NCI-H82 treated with DMSO at 0.1 percent for 48 hours (cell line): ENCODE measurements at regions not wholly inside any gene's neighbourhood (a gene's known extent, or its start where the extent isn't known, plus 50 kb on each side); places are given as distances from the start of the nearest gene placed in this dataset.

Experiments used
- DNase-seq: peaks from one replicate; lab custom pipeline; 2025; ENCODE audit not compliant: unreplicated experiment; lab: John Stamatoyannopoulos, UW

GRCh38 chr12:13843841-13844240 is 137.6 kb downstream of the GRIN2B start:
- DNase-seq: no peak

GRCh38 chr12:13841358-13841757 is 140.0 kb downstream of the GRIN2B start:
- DNase-seq: no peak

DNA sequence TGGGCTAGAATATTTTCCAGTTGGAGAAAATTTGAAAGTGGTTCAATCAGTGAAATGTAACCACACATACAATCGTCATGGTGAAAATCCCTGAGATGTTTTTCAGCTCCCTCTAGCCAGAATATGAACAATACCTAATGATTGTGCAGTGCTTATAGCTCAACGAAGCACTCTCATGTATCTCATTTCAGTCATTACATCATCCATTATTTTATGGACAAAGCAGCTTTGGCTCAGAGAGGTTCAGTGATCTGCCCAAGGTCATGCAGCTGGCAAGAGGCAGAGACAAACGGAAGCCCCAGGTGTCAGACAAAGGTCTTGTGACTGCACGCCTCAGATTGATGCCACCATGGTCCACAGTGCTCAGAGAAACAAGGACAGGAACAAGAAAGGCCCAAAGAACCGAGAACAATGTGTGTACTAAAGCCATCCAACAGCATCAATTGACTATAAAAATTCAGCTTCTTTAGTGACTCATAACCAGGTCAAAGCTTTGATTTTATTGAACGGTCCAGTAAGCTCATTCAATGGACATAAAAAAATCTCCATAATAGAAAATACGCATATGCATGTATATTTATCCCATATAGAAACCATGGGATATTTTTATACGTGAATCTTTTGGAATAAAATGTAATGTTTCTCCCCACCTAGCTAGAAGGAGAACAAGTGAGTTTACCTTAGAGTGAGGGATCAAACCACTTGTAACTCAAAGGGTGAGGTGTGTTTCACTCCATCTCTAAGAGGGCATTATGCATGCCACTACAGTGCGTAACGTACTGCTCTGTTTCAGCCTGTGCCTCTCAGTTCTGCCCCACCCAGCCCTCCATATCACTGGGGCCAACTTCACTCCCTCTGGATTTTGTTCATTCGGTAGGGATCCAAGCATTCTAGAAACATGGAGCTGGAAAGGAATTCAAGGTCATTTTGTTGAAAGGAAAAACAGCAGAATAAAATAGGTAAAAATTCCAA is 141.8 kb downstream of the GRIN2B start:
- DNase-seq: no peak

GRCh38 chr12:13836099-13836498 is 145.3 kb downstream of the GRIN2B start:
- no peak for DNase-seq

GRCh38 chr12:13835652-13836051 is 145.8 kb downstream of the GRIN2B start:
- no peak for DNase-seq

GRCh38 chr12:13834241-13834640 is 147.2 kb downstream of the GRIN2B start:
- DNase-seq: no peak

DNA sequence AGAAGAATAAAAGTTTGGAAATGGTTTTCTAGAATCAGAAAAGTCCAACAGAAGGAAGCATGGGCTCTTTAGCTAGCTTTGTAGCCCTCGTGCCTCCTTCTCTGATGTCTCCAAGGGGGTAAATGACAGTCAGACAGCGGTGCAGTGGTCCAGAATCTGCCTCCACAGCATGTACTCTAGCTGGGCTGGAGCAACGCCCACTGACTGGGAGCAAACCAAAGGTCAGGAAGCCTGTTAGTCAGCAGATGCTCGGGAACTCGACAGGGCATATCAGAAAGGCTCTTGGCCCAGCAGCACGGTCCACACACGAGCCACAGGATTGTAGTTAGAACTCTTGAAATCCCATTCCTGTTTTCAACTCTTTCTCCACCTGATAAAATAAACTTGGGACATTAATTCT is 164.3 kb downstream of the GRIN2B start:
- no peak for DNase-seq

DNA sequence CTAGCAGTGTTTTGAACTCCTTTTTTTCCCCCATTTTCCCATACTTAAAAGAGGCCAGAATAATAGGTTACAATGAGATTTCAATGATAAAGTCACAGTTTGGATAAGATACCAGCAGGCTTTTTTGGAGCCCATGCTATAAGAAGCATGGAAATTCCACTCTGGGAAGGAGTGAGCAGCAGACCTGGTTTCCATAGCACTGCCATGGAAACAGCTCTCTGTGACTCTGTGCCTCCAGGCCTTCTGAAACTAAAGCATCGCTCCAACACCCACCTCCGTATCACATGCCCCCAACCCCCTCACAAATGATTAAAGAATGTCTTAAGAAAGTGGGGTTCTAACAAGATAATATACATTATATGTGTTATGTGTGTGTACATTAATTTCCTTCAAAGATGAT is 165.0 kb downstream of the GRIN2B start:
- no peak for DNase-seq

DNA sequence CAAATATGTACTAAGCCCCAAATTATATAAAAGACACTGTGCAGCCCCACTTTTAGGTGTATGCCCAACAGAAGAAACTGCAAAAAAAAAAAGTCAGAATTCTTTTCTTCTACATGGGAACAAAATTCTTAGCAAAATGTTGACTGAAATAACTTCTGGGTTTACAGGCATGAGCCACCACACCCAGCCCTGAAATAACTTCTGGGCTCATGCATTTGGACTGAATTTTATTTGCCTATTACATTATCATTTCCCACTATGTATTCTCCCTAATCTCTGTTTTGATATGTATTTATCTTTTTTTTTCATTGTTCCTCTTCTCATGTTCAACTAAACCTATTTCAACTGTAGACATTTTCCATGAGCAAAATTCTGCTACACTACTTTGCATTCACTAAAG is 169.2 kb downstream of the GRIN2B start:
- DNase-seq: no peak

DNA sequence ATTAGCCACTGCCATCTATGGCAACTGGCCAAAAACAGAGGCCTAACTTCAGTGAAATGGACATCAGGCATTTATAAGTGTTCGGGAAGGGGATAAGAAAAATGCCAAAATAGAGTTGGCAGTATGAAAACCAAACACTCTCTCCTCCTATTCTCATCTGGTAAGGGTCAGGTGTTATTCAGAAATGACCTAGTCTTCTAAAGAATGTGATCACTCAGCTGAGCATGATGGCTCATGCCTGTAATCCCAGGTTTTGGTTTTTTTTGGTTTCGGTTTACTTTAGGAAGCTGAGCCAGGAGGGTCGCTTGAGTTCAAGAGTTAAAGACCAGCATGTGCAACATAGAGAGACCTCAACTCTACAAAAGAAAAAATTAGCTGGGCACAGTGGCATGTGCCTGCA is 170.3 kb downstream of the GRIN2B start:
- DNase-seq: no peak

DNA sequence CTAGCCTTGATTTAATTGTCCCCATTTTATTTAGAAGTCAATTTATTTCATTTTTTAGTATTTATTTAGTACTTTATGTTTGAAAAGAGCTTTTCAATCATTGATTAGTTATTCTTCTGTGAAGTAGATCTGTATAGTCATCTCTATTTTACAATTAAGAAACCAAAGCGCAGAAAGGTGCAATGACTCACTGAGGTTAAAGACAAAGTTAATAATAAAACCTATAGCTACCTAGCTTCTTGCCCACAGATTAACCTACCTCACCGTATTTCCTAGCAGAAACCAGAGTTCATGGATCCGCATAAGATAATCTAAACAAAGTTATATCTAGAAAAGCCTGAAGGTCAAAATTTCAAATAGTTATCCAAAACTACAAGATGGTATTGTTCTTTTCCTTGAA is 176.4 kb downstream of the GRIN2B start:
- no peak for DNase-seq

DNA sequence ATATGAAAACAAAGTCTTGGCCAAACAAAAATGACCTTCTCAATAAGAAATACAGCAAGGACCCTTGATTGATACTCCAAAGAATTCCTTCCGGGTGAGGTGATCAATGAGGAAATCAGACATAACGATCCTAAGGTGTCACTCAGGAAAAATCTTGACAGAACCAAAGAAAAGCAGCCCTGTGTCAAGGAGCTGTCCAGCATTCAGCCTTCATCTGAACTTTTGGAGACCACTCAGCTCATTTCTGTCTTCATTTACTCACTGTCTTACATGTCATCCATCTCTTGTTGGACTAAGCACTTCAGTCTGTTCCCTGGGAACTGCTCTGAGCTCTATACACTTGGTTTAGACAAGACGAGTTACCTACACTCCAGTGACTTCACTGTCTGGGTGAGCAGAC is 179.9 kb downstream of the GRIN2B start:
- DNase-seq: no peak

GRCh38 chr12:13799574-13799973 is 181.8 kb downstream of the GRIN2B start:
- DNase-seq: no peak

- DNase-seq: no peak
These were observed 183.2 kb downstream of the GRIN2B start for GRCh38 chr12:13798162-13798561.

GRCh38 chr12:13794706-13795105 is 186.7 kb downstream of the GRIN2B start:
- DNase-seq: no peak

GRCh38 chr12:13790317-13790716 is 191.1 kb downstream of the GRIN2B start:
- DNase-seq: no peak

- DNase-seq: no peak
These were observed 192.8 kb downstream of the GRIN2B start for GRCh38 chr12:13788626-13789025.

- DNase-seq: no peak
These were observed 194.8 kb downstream of the GRIN2B start for GRCh38 chr12:13786646-13787045.

DNA sequence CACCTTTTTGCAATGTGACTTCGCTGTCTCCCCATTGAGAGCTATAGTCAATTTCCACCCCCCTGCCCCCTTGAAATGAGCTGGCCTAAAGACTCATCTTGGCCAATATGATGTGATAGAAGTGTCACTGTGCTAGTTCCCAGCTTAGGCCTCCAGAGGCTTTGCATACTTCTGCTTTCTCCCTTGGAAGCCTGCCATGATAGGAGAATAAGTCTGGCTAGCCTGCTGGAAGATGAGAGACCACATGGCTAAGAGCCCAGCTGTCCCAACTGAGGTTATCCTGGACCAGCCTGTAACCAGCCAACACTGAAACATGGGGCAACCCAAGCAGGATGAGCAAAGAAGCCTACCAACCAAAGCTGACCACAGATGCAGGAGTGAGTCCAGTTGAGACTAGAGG is 196.9 kb downstream of the GRIN2B start:
- DNase-seq: no peak

DNA sequence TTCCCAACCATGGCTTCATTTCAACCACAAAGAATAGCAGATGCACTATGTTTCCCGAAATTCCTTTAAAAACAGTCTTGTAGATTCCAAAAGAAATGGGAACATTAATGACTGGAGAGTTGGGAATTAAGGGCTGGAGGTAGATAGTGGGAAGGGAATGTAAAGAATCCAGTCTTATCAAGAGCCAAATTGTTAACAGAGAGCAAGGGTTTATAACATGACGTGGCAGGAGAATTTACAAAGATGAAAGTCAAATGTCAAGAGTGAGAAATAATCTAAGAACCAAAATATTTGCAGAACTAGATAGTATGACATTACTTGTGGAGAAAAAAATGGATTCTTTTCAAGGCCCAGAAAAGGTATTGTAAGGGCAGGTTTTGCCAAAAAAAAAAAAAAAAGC is 200.9 kb downstream of the GRIN2B start:
- DNase-seq: no peak

DNA sequence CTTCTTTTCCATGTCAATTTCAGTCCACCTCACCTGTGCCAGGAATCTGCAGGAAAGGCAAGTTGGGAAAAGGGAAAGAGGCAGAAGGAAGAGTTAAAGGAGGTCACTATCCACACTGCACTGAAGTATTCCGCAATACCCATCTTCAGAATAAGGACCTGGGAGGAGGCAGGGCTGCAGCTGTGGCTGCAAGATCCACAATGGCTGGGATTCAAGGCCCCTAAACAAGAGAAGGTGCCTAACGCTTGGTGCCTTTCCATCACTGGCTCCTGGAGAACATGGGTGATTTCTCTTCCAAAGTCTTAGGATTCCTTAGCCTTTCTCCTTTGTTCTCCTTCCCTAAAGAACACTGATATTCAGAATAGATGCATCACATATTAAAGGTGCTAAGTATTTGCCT is 204.0 kb downstream of the GRIN2B start:
- DNase-seq: no peak

- DNase-seq: no peak
These were observed 209.1 kb downstream of the GRIN2B start for GRCh38 chr12:13772264-13772663.

DNA sequence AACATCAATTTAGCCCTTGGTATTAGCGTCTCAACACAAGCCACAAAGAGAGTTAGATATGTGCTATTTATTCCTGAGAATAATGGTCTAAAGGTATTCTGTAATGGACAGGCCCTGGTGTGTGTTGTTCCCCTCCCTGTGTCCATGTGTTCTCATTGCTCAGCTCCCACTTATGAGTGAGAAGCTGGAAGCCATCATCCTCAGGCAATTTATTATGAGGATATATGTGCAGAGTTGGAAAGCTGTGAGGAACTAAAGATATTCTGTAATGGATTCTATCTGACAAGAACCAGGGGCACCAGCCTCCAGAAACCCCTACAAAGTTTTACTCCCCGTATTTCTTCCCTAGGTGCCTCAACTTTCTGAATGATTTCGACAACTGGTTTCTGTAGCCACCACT is 210.8 kb downstream of the GRIN2B start:
- no peak for DNase-seq
